Endothelial cell (in vitro differentiated cells): ENCODE measurements at regions not wholly inside any gene's neighbourhood (a gene's known extent, or its start where the extent isn't known, plus 50 kb on each side); places are given as distances from the start of the nearest gene placed in this dataset.

ENCODE experiments used
- DNase-seq: peaks from one replicate; pipeline ENCODE4 v3.0.0; 2021; ENCODE audit warnings: low spot score
- H3K27ac Mint-ChIP-seq: one replicate; pipeline ENCODE4 v1.8.0; 2021; ENCODE audit warnings: mixed read lengths, inconsistent platforms; ENCODE audit not compliant: unreplicated experiment
- H3K27me3 Mint-ChIP-seq: one replicate; pipeline ENCODE4 v1.8.0; 2021; ENCODE audit warnings: mild to moderate bottlenecking, moderate library complexity, mixed read lengths, inconsistent platforms; ENCODE audit not compliant: unreplicated experiment
- H3K36me3 Mint-ChIP-seq: one replicate; pipeline ENCODE4 v1.8.0; 2021; ENCODE audit warnings: mild to moderate bottlenecking, low read depth, mixed read lengths, inconsistent platforms; ENCODE audit not compliant: unreplicated experiment
- H3K4me1 Mint-ChIP-seq: one replicate; pipeline ENCODE4 v1.8.0; 2021; ENCODE audit warnings: mild to moderate bottlenecking, mixed read lengths, inconsistent platforms; ENCODE audit not compliant: unreplicated experiment
- H3K4me3 Mint-ChIP-seq: one replicate; pipeline ENCODE4 v1.8.0; 2021; ENCODE audit warnings: mild to moderate bottlenecking, mixed read lengths, inconsistent platforms; ENCODE audit not compliant: unreplicated experiment
- H3K9me3 Mint-ChIP-seq: one replicate; pipeline ENCODE4 v1.8.0; 2021; ENCODE audit warnings: mixed read lengths, inconsistent platforms; ENCODE audit not compliant: unreplicated experiment
- CTCF ChIP-seq: fragments of 200-600 bp; sonication (generic); IDR thresholded peaks from one replicate; pipeline ENCODE4 v1.5.0; 2021; ENCODE audit warnings: antibody characterized with exemption; ENCODE audit not compliant: unreplicated experiment

GRCh38 chrX:46278572-46278971 is 266.6 kb downstream of the ZNF674 start:
- Mint-ChIP-seq H3K9me3 (no peaks in the 10 kb centered on the region), H3K4me3 (no peak overlapping the region), H3K27me3 (no peaks in the 10 kb centered on the region), H3K4me1 (peaks cover 4% of the 10 kb centered on the region), H3K27ac (no peak overlapping the region), H3K36me3 (peaks cover 8% of the 10 kb centered on the region)
- no peak for DNase-seq
- TF ChIP-seq CTCF: no peak

- Mint-ChIP-seq H3K4me1 (peaks cover 3% of the 10 kb centered on the region), H3K9me3 (no peaks in the 10 kb centered on the region), H3K27me3 (no peaks in the 10 kb centered on the region), H3K27ac (no peak overlapping the region), H3K4me3 (no peak overlapping the region), H3K36me3 (no peaks in the 10 kb centered on the region)
- DNase-seq: no peak
- TF ChIP-seq CTCF: no peak
Measured at GRCh38 chrX:46268412-46268811, 276.8 kb downstream of the ZNF674 start.

- H3K27ac Mint-ChIP-seq: no peak overlapping the region
- no peak for TF ChIP-seq CTCF
- H3K4me1 Mint-ChIP-seq: peaks cover 3% of the 10 kb centered on the region
- no peaks in the 10 kb centered on the region for H3K27me3 Mint-ChIP-seq
- H3K36me3 Mint-ChIP-seq: no peaks in the 10 kb centered on the region
- no peak overlapping the region for H3K4me3 Mint-ChIP-seq
- H3K9me3 Mint-ChIP-seq: no peaks in the 10 kb centered on the region
- DNase-seq: no peak
Measured at GRCh38 chrX:46263494-46263893, 281.7 kb downstream of the ZNF674 start.

- H3K27ac Mint-ChIP-seq: no peak overlapping the region
- H3K27me3 Mint-ChIP-seq: no peaks in the 10 kb centered on the region
- H3K36me3 Mint-ChIP-seq: no peaks in the 10 kb centered on the region
- H3K4me3 Mint-ChIP-seq: no peak overlapping the region
- no peak for TF ChIP-seq CTCF
- DNase-seq: no peak
- H3K9me3 Mint-ChIP-seq: no peaks in the 10 kb centered on the region
- H3K4me1 Mint-ChIP-seq: peaks cover 3% of the 10 kb centered on the region
Measured at GRCh38 chrX:46262304-46262703, 282.9 kb downstream of the ZNF674 start.

DNA sequence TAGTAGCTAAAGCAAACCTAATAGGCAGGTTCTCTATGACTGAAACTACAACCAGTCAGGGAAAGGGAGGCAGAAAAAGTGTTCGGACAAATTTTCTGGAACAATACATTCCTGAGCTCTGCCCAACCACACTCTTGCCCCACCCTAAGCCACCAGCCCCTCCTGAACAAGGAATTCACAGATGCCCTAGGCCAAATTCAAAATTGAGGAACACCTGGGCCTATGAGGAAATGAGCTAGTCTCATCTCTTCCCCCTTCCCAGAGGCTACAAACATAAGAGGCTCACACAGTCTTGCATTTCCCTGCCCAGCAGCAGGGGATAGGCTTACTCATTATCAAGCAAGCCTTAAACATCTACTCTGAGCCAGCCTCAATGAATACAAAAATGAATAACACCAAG is 284.7 kb downstream of the ZNF674 start:
- Mint-ChIP-seq H3K4me1 (peaks cover 3% of the 10 kb centered on the region), H3K4me3 (no peak overlapping the region), H3K27me3 (peaks cover 2% of the 10 kb centered on the region), H3K9me3 (no peaks in the 10 kb centered on the region), H3K36me3 (no peaks in the 10 kb centered on the region), H3K27ac (no peak overlapping the region)
- DNase-seq: no peak
- TF ChIP-seq CTCF: no peak
